NAMALWA (cell line): ENCODE measurements at regions not wholly inside any gene's neighbourhood (a gene's known extent, or its start where the extent isn't known, plus 50 kb on each side); places are given as distances from the start of the nearest gene placed in this dataset.
A peak's percentile ranks its signal among the peaks of the same experiment; 100 is the strongest.

Experiments used
- DNase-seq: peaks from one replicate; pipeline ENCODE4 v3.0.0-alpha.2; 2015; ENCODE audit warnings: low spot score

- no peak for DNase-seq
Observed at GRCh38 chr5:93100976-93101375, 480.0 kb downstream of the NR2F1-AS1 start.

GRCh38 chr5:93100428-93100827, 480.6 kb downstream of the NR2F1-AS1 start:
- DNase-seq = no peak

- no peak for DNase-seq
Observed at GRCh38 chr5:93099902-93100347, 481.1 kb downstream of the NR2F1-AS1 start.

DNA sequence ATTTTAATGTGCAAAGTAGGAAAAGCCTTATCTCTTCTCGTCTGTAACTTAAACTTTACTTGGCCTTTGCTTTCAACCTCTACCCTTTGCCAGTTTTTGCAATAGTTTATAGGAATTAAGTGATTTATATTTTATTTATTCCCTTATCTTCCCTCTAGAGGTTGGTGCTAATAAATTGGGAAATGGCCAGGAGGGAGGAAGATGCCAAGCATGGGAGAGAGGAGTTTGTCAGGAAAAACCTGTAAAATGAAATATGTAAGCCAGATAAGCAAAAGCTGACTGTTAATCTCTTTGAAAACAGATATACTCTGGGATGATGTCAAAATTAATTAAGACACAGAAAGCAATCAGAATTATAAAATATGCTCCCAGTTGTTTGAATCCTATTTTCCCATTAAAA, 484.5 kb downstream of the NR2F1-AS1 start:
- no peak for DNase-seq

GRCh38 chr5:93092349-93093105, 488.5 kb downstream of the NR2F1-AS1 start:
- DNase-seq = no peak

DNA sequence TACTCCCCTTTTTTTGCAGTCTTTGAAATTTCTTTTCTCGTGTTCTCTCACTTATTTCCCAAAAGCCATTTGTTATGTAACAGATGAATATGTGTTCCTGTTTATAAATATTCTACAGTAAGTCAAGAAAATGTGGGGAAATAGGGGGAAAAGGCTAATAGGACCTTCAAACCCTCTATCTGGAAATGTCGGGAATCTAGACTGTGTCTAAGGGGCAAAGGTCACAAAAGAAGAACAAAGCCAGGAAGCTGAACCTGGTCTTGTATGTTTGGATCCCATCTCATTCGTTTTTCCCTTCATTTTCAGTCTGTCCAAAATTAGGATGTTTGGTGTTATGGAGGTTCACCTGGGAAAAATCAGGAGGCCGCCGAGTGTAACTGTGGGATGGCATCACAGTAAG, 490.3 kb downstream of the NR2F1-AS1 start:
- DNase-seq = no peak

DNA sequence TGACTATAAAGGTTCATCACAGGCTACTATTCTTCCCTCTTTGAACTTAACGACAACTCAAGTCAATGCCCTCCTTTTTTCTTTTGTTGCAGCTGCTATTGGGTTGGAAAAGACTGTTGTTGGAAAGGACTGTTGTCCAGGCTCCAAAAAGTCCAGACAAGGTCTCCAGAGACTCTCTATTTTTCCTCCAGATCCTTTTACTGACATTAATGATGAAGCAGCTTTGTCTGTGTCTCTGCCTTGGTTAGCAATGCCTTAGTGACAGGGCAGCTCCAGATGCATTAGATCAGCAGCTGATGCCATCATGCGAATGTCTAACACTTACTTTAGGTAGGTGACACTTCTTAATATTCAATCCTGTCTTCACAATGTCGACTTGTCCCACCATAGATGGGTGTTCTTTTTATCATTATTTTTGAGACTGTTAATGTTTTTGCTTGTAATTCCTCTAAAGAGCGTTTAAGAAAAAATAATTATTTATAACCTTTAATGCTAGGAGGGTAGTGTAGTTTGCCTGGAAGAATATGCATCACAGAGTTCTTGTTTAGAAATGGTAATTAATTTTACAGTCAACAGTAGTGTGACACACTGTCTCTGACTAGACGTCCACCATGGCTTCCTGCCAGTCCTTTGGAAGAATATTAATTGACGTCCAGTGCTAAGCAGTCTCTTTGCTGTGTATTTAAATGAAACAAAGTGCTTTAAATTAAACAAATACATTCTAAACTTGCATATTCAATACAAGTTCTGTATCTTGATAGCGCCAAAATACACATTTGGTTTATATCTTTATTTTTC, 492.2 kb downstream of the NR2F1-AS1 start:
- no peak for DNase-seq

GRCh38 chr5:93087326-93087725, 493.7 kb downstream of the NR2F1-AS1 start:
- no peak for DNase-seq

GRCh38 chr5:93082981-93083380, 498.0 kb downstream of the NR2F1-AS1 start:
- DNase-seq = no peak

DNA sequence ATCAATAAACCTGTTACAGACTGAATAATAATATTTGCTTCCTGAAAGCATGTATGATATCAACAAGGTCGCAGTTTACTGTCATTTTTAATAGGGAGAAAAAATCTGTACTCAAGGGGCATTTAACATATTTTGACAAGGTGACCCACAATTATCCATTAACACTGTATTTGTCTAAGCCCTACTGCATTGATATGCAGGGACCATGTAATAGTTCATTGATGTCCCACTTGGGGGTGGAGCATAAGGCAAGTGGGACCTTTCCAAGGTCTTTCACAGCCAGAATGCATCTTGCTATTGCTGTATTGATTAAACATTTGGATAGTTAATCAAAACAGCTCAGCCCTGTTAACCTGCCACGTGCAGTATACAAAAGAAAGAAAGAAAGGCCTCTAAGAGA, 502.0 kb downstream of the NR2F1-AS1 start:
- no peak for DNase-seq

DNA sequence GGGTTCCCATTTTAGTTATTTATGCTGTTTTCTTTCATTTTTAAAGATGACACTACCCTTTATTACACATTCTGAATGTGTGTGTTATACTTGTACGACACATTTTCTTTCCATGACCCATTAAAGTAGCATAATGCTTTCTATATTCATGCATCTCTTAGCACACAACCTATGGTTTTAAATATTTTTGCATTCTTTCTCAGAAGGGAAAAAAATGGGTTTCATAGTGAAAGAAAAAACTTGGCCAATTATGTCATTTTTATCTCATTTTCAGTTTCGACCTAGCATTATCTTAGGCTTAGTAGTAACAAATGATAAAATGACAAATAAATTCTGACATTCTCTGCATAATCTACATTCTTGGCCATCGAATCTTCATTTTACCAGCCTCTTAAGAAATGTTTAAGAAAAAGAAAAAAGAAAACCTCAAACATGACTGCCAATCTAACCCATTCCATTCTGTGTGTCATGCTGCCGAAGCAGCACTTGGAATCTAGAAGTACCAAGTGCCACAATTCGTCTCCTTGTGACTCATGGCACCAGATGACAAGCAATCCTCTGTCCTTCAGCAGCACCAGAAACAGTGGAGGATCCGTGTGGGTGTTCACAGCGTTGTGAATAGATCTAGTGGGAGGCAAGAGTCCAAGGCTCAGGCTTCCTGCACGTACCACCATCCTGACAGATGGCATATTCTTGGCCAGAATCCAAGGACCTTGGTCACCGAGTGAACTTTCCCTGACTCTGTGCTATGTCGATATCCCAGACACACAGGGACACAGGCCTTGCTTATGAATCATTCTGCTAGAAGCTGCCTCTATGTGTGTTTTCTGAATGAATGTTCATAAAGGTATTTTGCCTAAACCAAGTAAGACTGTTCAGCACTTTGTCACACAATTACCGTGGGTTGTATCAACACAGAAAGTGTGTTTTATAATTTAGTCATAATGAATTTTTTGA, 502.7 kb downstream of the NR2F1-AS1 start:
- DNase-seq = no peak

- no peak for DNase-seq
Observed at GRCh38 chr5:93076566-93076965, 504.5 kb downstream of the NR2F1-AS1 start.

GRCh38 chr5:93076096-93076495, 504.9 kb downstream of the NR2F1-AS1 start:
- no peak for DNase-seq

GRCh38 chr5:93073547-93073946, 507.5 kb downstream of the NR2F1-AS1 start:
- no peak for DNase-seq

DNA sequence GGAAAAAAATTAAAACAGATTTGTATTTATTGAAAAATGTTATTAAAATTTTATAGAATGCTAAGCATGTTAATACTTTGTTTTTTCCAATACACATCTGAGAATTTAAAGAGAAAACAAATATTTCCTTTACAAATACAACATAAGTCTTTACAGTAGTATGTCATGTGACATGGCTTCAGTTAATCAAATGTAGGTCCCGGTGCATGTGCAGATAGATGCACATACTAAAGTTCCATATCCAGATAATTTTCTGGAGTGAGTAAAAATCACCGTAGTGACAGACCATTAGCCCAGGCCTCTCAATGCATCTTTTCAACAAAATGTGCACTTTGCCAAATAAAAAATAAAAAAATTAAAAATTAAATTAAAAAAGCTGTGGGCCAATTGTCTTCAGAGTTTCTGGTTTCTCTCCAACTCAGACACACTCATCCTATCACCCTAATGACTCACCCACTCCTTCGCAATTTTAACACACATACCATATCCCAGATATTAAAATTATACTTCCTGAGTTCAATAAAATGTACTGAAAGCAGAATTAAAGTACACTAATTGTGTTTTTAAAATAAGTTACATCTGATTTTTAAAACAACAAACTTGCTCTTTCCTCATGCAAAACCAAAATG, 508.1 kb downstream of the NR2F1-AS1 start:
- no peak for DNase-seq

GRCh38 chr5:93071710-93072109, 509.3 kb downstream of the NR2F1-AS1 start:
- no peak for DNase-seq

- DNase-seq = no peak
Observed at GRCh38 chr5:93070938-93071337, 510.1 kb downstream of the NR2F1-AS1 start.

- DNase-seq = no peak
Observed at GRCh38 chr5:93069276-93069675, 511.7 kb downstream of the NR2F1-AS1 start.

- DNase-seq = peak; percentile 35
Observed at GRCh38 chr5:93062548-93062947, 518.5 kb downstream of the NR2F1-AS1 start.

GRCh38 chr5:93058309-93058708, 522.7 kb downstream of the NR2F1-AS1 start:
- DNase-seq = no peak

- no peak for DNase-seq
Observed at GRCh38 chr5:93057311-93057710, 523.7 kb downstream of the NR2F1-AS1 start.

DNA sequence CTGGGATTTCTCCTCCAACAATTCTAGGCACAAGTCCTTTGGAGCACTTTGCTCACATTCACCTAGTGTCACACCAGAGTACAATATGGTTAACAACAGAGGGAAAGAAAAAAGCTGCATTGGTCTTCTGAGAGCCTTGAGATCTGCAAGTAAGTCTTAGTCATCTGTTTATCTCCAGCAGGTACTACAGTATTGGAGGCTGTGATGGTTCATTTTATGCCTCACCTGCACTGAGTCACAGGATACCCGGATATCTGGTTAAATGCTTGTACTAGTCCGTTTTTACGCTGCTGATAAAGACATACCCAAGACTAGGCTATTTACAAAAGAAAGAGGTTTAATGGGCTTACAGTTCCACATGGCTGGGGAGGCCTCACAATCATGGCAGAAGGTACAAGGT, 525.0 kb downstream of the NR2F1-AS1 start:
- DNase-seq = no peak
